ENCODE measurements at regions not wholly inside any gene's neighbourhood (a gene's known extent, or its start where the extent isn't known, plus 50 kb on each side); places are given as distances from the start of the nearest gene placed in this dataset.

DNA sequence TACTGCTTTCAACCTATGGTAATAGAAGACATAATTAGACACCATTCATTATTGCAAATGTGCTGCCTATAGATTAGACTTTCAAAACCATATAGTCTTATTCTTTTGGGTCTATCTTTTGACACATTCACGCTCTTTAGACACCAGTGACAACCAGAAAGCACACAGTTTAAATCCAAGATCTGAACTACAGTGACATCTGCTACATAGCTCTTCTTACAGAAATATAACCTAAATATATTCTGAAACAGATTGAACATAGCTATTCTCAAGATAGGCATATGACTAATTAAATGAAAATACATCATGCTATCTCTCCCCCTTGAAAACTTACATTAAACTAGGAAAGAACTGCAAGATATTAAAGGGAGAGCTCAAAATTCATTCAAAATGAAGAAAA, 514.2 kb upstream of the SLITRK6 start:
- no peak for TF ChIP-seq POLR2AphosphoS5 (IDR thresholded peaks at IDR 0.05; ENCODE audit: borderline replicate concordance, low read depth, low read length)
- TF ChIP-seq EZH2 (IDR thresholded peaks at IDR 0.05), result no peak
- TF ChIP-seq FOXP2 (optimal IDR thresholded peaks at IDR 0.05; ENCODE audit: control extremely low read depth, extremely low read length, insufficient read depth), result no peak

Measured in SK-N-MC (cell line).